HUES64 (cell line): ENCODE measurements at regions not wholly inside any gene's neighbourhood (a gene's known extent, or its start where the extent isn't known, plus 50 kb on each side); places are given as distances from the start of the nearest gene placed in this dataset.

Experiments used
- H3K27ac ChIP-seq: 2 replicates; pipeline ENCODE4 v1.7.0; 2013; ENCODE audit warnings: low read depth, low read length, inconsistent platforms
- H3K27me3 ChIP-seq: 2 replicates; pipeline ENCODE4 v1.6.1; 2013; ENCODE audit warnings: mild to moderate bottlenecking, low read length; ENCODE audit not compliant: insufficient read depth
- H3K36me3 ChIP-seq: 2 replicates; pipeline ENCODE4 v1.6.1; 2013; ENCODE audit warnings: mild to moderate bottlenecking, low read length; ENCODE audit not compliant: insufficient read depth
- H3K4me1 ChIP-seq: 2 replicates; pipeline ENCODE4 v1.6.1; 2013; ENCODE audit warnings: mild to moderate bottlenecking, low read length, moderate library complexity; ENCODE audit not compliant: insufficient read depth
- H3K4me3 ChIP-seq: 2 replicates; pipeline ENCODE4 v1.5.1; 2013; ENCODE audit warnings: mild to moderate bottlenecking, low read length, moderate library complexity
- H3K9ac ChIP-seq: 2 replicates; pipeline ENCODE4 v1.6.1; 2013; ENCODE audit warnings: mild to moderate bottlenecking, low read depth, low read length
- H3K9me3 ChIP-seq: 2 replicates; pipeline ENCODE4 v1.6.1; 2013; ENCODE audit warnings: low read depth, low read length; ENCODE audit not compliant: insufficient read depth
- WGBS: fragments of 150-250, 120-280 bp; methylation state at CpG from one replicate; pipeline ENCODE4 v1.1.7; 2013; ENCODE audit warnings: missing lambda C conversion rate; 5-methylcytosine and 5-hydroxymethylcytosine counted together

DNA sequence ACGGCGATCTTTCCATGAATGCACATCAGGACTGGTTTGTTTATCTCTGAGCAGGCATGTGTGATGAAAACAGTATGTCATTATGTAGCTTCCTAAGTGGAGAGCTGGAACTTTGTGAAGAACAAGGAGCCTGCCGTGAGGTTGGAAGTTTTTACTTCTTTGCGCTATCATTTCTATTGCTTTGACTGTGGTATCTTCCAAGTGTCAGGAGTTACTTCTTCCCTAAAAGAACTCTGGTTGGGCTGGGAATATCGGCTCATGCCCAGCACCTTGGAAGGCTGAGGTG lies 167.4 kb upstream of the AHR start:
- Histone ChIP-seq H3K4me1 (peaks cover 3% of the 10 kb centered on the region; the same call in 1 of the 2 replicates), H3K36me3 (no peaks in the 10 kb centered on the region), H3K4me3 (no peak overlapping the region), H3K27ac (no peak overlapping the region; the same call in 1 of the 2 replicates), H3K9me3 (no peaks in the 10 kb centered on the region), H3K9ac (no peak overlapping the region), H3K27me3 (no peaks in the 10 kb centered on the region)
- WGBS: 96% methylated on average over 5 of the region's 5 CpGs

GRCh38 chr7:17131983-17132655 lies 166.3 kb upstream of the AHR start:
- Histone ChIP-seq H3K4me3 (no peak overlapping the region), H3K9me3 (no peaks in the 10 kb centered on the region), H3K27ac (no peak overlapping the region), H3K9ac (no peak overlapping the region), H3K4me1 (peaks cover 3% of the 10 kb centered on the region; the same call in 1 of the 2 replicates), H3K27me3 (no peaks in the 10 kb centered on the region), H3K36me3 (no peaks in the 10 kb centered on the region)
- WGBS: 94% methylated on average over 6 of the region's 6 CpGs

DNA sequence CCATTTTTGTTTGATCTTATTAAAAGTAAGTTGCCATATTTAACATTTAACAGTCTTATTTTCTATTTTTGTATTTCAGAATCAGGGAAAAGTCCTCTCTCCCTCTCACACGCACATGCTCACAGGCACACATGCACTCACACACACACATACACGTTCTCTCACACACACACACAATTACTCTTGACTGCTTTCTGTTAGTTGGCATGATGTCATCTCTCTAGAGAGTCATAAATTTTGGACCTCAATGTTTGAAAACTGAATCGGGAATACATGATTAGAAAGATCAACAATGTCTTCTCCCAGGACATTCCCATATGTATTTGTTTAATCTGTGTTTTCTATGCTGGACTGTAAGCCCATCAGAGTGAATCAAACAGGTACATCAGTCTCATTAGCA lies 165.7 kb upstream of the AHR start:
- Histone ChIP-seq H3K9ac (no peak overlapping the region), H3K9me3 (no peaks in the 10 kb centered on the region), H3K4me3 (no peak overlapping the region), H3K36me3 (no peaks in the 10 kb centered on the region), H3K27me3 (no peaks in the 10 kb centered on the region), H3K27ac (no peak overlapping the region), H3K4me1 (peaks cover 3% of the 10 kb centered on the region; the same call in 1 of the 2 replicates)
- WGBS: 91% methylated on average over 3 of the region's 3 CpGs

GRCh38 chr7:17133977-17134376 lies 164.5 kb upstream of the AHR start:
- Histone ChIP-seq H3K27ac (no peak overlapping the region), H3K27me3 (no peaks in the 10 kb centered on the region), H3K36me3 (no peaks in the 10 kb centered on the region), H3K4me3 (no peak overlapping the region), H3K9me3 (no peaks in the 10 kb centered on the region), H3K4me1 (peaks cover 3% of the 10 kb centered on the region; the same call in 1 of the 2 replicates), H3K9ac (no peak overlapping the region)
- WGBS: 88% methylated on average over 1 of the region's 1 CpG

- H3K4me1 ChIP-seq: peaks cover 3% of the 10 kb centered on the region; the same call in 1 of the 2 replicates
- H3K4me3 ChIP-seq: no peak overlapping the region
- H3K27ac ChIP-seq: no peak overlapping the region
- 100% methylated on average over 1 of the region's 1 CpG for WGBS
- H3K36me3 ChIP-seq: no peaks in the 10 kb centered on the region
- H3K27me3 ChIP-seq: no peaks in the 10 kb centered on the region
- no peaks in the 10 kb centered on the region for H3K9me3 ChIP-seq
- H3K9ac ChIP-seq: no peak overlapping the region
Measured at GRCh38 chr7:17134786-17135185, 163.7 kb upstream of the AHR start.

DNA sequence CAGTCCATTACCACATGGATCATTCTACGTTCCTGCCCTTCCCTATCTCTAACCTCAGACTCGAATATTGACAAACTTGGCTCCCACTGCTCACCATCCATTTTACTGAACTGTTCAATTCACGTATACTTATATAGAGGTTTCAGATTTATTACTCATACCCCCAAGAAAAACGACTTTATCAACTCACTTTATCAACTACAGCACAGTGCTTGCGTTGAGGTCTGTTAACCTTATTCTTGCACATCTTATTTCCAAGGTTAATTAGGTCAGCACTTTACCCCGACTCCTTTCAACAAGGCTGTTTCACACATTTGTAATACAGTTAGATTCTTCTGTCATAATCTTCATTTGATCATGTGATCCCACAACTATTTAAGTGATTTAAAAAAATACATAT lies 162.3 kb upstream of the AHR start:
- H3K9ac ChIP-seq: no peak overlapping the region
- no peak overlapping the region for H3K27ac ChIP-seq
- WGBS: 90% methylated on average over 6 of the region's 6 CpGs
- no peaks in the 10 kb centered on the region for H3K27me3 ChIP-seq
- H3K4me1 ChIP-seq: no peaks in the 10 kb centered on the region
- no peaks in the 10 kb centered on the region for H3K9me3 ChIP-seq
- H3K36me3 ChIP-seq: no peaks in the 10 kb centered on the region
- no peak overlapping the region for H3K4me3 ChIP-seq

- no peak overlapping the region for H3K27ac ChIP-seq
- no peaks in the 10 kb centered on the region for H3K4me1 ChIP-seq
- H3K4me3 ChIP-seq: no peak overlapping the region
- H3K9ac ChIP-seq: no peak overlapping the region
- H3K27me3 ChIP-seq: no peaks in the 10 kb centered on the region
- no peaks in the 10 kb centered on the region for H3K9me3 ChIP-seq
- no peaks in the 10 kb centered on the region for H3K36me3 ChIP-seq
- WGBS: 100% methylated on average over 1 of the region's 1 CpG
Measured at GRCh38 chr7:17139081-17139480, 159.4 kb upstream of the AHR start.

DNA sequence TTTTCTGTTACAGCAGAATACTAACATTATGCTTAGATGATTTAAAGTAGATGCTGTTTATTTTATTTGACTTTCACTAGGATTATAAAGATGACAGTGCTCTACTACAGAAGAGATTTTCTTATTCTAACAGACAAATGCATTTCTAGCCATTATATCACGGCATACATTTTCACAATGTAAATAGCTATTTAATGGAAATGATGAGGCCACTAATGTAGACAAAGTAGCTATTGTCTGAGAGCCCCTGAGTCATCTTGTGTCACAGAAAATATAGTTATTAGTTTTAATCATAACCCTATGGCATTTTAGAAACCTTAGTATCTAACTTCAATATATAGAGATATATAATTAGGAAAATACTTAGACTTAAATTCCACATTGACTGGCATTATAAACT lies 158.0 kb upstream of the AHR start:
- H3K4me1 ChIP-seq: no peaks in the 10 kb centered on the region
- no peak overlapping the region for H3K9ac ChIP-seq
- no peak overlapping the region for H3K4me3 ChIP-seq
- no CpG with 5 or more reads among the region's 1 CpG for WGBS
- H3K27me3 ChIP-seq: no peaks in the 10 kb centered on the region
- H3K36me3 ChIP-seq: no peaks in the 10 kb centered on the region
- no peak overlapping the region for H3K27ac ChIP-seq
- H3K9me3 ChIP-seq: no peaks in the 10 kb centered on the region

GRCh38 chr7:17142831-17143541 lies 155.5 kb upstream of the AHR start:
- H3K9ac ChIP-seq: no peak overlapping the region
- no peaks in the 10 kb centered on the region for H3K27me3 ChIP-seq
- H3K4me3 ChIP-seq: no peak overlapping the region
- H3K9me3 ChIP-seq: no peaks in the 10 kb centered on the region
- H3K36me3 ChIP-seq: no peaks in the 10 kb centered on the region
- H3K4me1 ChIP-seq: no peaks in the 10 kb centered on the region
- 100% methylated on average over 2 of the region's 2 CpGs for WGBS
- H3K27ac ChIP-seq: no peak overlapping the region

GRCh38 chr7:17144322-17144721 lies 154.1 kb upstream of the AHR start:
- Histone ChIP-seq H3K27ac (no peak overlapping the region), H3K9ac (no peak overlapping the region), H3K9me3 (no peaks in the 10 kb centered on the region), H3K27me3 (no peaks in the 10 kb centered on the region), H3K4me3 (no peak overlapping the region), H3K4me1 (no peaks in the 10 kb centered on the region), H3K36me3 (no peaks in the 10 kb centered on the region)
- WGBS: 85% methylated on average over 4 of the region's 4 CpGs

GRCh38 chr7:17146621-17147020 lies 151.8 kb upstream of the AHR start:
- Histone ChIP-seq H3K27ac (no peak overlapping the region), H3K4me1 (no peaks in the 10 kb centered on the region), H3K4me3 (no peak overlapping the region), H3K9ac (no peak overlapping the region), H3K9me3 (no peaks in the 10 kb centered on the region), H3K36me3 (no peaks in the 10 kb centered on the region), H3K27me3 (no peaks in the 10 kb centered on the region)
- 90% methylated on average over 4 of the region's 4 CpGs for WGBS
